GM19035 (cell line): ENCODE measurements at regions not wholly inside any gene's neighbourhood (a gene's known extent, or its start where the extent isn't known, plus 50 kb on each side); places are given as distances from the start of the nearest gene placed in this dataset.

Source experiments
- ATAC-seq: cut with Tn5 transposase; IDR thresholded peaks from one replicate; pipeline ENCODE4 v1.9.1; 2021; ENCODE audit not compliant: unreplicated experiment

DNA sequence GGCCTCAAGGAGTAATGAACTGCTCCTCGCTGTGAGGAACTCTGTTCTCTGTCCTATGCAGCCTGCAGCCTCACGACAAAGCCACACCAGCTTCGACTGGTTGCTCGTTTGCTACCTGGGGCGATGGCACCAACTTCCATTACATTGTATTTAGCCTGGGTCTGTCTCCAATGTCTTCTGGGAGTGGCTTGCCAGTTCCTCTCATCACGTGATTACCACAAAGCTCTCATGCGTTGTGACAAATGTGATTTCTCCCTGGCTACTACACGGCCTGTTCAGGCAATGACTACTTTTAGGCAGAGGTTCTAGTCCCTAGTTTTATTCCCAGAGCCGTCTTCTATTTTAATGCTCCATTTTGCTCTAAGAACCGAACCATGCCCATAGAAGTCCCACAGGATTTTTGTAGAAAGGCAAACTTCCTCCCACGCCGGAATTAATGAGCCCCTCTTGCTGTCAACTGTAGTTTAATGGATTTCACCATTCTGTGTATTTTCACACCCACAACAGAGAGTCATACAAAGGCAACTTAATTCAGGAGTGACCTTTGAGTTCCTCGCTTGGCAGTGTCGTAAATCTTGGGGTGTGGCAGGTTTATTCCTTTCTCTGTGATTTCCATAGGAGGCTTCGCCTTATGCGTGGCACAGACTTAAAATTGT is 351.9 kb downstream of the EFNB2 start:
- ATAC-seq, result no peak

DNA sequence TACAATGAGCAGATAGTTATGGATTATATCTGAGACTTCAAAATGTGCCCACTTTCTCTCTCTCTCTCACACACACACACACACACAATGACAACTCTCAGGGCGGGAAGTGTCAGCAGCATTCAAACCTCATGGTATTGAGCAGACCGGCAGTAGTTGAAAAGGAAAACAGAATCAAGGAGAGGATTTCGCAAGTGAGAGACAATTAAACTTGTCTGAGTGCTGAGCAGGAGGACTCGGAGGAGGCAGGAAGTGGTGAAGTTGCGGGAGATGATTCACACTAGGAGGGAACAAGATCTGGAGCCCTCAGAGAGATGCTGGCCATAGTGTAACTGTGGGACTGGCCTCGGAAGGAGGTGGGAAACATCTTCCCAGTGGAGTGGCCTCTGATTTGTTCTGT is 353.1 kb downstream of the EFNB2 start:
- ATAC-seq, result no peak

DNA sequence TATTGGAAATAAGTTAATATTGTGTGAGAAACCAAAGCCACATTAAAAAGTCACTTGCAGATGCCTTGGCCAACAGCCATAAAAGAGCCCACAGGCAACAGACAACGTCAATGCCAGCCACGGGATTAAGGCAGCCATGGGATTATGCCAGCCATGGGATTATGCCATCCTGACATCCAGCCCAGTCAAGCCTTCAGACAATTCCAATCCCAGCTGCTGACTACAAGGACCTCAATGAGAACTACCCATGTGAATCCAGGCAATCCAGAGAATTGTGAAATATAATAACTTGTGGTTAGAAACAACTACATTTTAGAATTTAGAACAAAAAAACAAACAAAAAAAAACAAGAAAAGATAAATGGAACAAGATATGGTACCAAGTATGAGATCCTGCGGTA is 356.6 kb downstream of the EFNB2 start:
- ATAC-seq, result no peak

DNA sequence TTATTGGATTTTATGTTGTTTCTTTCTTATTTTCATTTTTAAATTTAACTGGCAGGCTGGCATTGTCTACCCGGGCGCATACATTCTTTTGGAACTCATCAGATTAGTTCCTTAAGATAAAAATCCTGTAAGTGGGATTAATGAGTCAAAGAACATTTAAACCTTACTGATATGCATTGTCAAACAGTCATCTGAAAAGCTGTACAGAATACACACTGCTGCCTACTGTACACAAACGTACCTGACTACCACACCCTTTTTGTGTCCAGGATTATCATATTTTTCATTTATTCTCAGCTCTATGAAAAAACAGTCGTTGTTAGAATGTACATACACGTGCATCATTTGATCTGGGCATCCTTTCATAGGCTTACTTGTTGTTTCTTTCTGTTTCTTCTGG is 358.3 kb downstream of the EFNB2 start:
- no peak for ATAC-seq

DNA sequence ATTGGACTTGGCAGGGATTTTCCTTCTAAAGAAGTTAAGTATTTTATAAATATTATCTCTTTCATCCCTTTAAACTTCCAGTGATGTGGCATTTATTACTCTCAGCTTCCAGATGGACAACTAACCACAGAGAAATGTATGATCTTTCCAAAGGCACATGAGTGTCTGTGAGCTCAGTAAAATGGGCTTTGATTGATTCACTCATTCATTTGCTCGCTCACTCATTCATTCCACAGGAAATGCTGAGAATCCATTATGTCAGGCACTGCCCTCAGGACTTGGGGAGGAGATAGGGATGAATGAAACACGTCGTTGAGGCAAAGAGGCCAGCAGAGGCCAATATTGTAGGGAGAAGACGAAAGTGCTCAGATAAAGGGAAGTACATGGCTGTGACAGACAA is 359.3 kb downstream of the EFNB2 start:
- no peak for ATAC-seq

DNA sequence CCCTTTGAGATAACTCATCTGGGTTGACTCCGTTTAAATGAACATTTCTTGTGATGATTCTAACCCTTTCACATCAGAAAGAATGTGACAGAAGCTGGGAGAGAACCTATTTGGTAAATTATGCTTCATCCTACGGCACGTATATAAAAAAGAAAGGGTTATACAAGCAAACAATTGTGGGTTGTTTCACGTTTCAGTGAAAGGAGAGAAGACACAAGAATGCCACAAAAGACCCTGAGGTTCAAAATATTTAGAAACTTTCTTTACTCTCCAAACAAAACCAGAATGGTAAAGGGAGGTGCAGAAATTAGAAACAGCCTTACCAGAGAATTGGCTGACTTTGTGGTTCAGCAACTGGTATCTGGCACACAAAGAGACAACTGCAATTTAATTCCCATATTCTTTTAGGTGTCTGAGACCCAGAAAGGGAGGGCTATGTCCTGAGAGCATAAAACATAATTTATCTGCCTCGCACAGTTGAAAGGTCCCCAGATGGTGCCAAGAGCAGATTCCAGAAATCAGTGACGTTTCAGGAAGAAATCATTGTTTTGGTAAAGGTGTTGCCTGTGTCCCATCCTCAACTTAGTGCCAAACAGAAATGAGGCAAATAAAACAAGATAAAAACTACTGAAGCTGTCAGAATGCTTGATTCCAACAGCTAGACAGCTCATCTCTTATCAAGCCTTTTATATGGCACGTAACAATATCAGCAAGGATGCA is 361.4 kb downstream of the EFNB2 start:
- no peak for ATAC-seq

DNA sequence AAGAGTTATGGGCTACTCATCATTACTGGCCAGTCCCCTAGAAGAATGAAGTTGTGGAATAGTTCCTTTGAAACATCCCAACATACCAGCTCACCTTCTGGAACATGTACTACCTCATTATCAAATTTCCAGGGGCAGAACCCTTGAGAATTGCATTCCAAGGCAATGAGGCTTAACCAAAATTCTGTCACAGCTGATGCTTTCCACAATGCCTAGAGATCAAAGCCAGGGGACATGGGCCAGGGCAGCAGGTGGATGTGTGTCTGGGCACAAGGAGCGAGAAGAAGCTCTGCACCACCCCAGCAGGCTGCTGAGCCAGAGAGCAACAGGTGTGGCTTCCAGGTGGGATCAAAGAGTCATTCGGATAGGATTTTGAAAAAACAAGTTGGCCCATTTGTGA is 362.1 kb downstream of the EFNB2 start:
- no peak for ATAC-seq

DNA sequence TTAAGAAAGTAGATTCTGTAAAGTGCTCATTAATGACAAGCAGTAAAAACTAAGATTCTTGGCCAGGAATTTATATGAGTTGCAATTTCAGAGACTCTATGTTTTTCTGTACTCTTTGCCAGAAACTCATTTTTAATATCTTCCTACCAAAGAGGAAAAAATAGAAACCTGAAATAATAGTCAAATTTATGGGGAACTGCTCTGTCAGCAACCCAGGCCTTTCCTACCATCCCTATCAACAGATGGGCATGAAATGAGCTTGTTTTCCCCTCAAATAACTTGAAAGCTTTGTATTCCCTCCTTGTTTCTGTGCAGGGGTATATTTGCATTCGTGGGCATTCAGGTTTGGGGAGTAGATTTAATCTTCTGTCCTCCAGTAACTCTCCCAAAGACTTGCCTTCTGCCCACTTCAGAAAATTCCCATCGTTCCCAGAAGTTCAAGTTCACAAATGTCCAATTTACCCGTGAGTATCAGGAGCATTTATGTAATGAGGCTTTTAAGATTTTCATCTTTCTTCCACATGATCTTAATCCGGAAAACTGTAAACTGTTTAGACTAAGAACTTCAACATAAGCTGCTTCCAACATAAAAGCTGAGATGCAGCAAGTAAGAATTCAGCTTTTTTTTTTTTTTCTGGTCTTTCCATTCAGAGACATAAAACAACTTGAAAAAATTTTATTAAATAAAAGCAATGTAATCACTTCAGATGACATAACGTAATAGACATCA is 363.1 kb downstream of the EFNB2 start:
- no peak for ATAC-seq

DNA sequence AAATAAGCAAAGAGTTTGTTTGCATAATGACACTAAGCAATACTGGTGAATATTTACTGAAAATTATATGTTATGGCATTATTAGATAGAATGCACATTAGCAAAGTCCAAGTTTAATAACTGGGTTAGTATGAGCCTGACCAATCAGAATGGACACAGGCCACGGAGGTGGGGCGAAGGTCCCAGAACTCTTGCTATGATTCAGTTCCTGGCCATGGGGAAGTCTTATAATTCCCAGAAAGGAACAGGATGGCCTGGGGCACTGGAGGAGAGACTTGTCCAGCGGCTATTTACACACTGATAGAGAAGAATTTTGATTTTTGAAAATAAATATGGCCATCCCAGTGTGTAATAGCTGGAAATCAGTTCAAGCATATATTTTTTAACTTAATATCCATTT is 372.0 kb downstream of the EFNB2 start:
- ATAC-seq, result no peak

DNA sequence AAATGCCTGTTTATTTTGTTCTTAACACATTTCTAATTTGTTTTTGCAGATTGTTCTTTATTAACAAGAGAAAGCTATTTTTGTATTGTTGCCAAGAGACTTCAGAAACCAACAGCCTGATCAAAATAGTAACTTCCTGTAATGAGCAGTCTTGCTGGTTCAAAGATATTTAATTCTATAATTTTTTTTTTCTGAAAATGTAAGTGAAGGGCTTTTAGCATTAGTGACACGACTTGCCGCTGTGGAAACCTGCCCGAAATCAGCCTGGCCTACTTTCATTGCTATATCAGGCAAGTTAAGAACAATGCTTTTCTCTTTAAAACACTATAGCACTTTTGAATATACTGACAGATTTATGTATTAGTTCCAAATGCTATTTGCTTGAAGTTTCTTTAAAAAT is 374.3 kb downstream of the EFNB2 start:
- no peak for ATAC-seq

DNA sequence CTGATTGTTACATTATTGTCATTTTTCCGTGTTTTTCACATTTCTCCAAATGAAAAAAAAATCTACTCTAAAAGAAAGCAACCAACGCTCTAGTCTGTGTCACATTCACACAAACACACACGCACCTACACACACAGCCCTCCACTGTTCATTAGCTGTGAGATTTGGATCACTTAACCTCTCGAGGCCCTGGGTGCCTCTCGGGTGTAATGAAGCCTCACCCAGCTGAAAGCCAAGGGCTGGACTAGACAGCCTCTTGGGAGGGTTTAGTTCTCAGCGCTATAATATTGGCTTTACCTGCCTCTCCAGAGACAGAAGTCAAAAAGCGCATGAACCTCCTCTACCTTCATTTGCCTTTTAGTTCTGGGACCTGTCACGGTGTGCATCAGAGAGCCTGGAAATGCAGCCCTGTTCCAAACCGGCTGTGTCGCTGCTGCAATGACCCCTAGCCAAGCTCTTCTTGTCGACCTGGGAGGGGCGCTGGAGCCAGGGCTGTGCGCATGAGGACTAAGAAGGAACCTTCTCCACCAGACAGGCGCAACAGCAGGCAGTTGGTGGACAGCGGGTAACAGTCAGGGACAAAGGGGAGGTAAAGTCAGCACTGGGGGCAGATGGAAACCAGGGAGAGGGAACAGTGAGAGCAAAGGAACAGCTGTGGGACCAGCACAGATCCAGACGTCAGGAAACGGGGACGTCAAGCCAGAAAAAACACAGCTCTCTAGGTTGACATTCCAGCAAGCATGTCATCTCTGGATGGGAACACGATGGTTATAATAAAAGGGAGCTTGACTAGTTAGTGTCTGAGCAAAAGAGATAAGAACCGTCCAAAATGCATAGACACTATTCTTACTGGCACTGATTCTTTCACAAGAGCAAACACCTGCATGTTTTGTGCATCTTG is 375.9 kb downstream of the EFNB2 start:
- no peak for ATAC-seq

DNA sequence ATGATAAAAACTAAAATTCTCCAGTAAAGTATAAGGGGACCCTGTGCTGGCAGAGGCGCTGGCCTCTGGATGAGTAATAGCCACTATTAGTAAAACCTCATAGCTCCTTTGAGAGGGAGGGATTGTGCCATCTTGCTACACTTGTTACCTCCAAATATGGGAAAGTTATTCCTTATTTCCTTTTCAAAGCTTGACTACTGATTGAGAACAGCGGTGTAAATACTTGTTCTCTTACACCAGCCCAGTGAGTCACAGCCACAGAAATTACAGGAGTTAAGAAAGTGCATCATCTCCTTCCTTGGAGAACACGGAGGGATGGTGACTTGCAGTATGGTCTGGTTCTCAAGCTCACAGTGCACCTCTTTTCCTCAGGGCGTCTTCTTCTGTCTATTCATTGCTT is 379.0 kb downstream of the EFNB2 start:
- ATAC-seq, result no peak

DNA sequence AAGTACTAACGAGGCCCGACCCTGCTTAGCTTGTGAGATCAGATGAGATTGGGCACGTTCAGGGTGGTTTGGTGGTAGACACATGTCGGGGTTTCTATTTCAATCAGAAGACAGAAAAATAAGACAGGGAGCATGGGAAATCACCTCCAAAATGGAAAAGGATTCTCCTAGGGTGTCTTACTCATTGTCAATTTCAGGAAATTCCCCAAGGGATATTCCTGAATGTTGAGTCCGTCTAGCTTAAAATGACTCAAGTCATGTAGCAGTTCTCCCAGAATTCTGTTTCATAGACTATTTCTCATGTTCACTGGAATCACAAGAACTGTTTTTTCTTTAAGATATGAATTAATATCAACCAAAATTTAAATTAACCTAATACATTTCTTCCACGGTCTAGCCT is 380.1 kb downstream of the EFNB2 start:
- no peak for ATAC-seq

DNA sequence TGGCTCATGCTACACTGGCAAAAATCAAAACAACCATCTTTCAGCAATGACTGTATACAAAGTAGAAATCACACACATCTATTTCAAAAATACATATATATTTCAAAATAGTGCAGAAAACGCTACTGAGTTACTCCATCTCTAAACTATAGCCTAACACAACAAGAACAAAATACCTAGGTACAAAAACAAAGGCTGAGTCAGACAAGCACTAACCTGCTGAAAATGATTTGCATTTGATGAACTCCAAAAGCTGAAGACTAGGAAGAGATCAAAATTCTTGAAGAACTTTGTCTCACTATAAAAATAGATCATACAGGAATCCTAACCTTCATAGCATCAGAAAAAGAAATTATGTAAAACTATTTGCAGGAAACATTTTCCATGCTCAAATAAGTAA is 381.6 kb downstream of the EFNB2 start:
- ATAC-seq, result no peak

DNA sequence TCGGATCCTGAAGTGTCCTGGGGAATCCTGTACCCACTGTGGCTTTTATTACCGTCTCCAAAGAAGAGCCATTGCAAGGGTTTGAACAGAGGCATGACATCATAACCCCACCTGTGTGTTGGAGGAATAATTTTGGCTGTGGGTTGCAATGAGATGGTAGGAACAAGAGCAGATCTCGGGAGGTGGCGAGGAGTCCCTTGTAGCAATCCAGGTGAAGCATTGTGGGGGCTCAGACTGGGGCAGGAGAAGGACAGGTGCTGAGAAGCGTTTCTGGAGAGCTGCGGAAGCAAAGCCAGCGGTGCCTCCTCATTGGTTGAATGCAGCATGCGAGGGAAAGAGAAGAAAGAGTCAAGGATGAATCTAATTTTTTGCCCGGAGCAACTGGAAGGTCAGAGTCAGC is 382.4 kb downstream of the EFNB2 start:
- ATAC-seq, result no peak

DNA sequence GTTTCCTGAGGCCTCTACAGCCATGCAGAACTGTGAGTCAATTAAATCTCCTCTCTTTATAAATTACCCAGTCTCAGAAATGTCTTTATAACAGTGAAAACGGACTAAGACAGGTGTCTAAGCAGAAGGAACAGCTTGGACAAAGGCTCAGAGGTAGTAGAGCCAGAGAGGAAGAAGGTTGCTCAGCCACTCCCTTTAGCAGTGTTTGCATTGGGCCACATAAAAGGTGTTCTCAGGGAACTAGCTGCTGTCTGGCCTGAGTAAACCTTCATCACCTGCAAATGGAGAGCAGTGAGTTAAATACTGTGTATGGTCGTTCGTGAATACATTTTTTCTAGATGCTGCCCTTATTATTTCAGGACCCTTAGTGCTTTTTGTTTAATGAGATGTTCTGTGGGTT is 383.4 kb downstream of the EFNB2 start:
- ATAC-seq, result no peak

DNA sequence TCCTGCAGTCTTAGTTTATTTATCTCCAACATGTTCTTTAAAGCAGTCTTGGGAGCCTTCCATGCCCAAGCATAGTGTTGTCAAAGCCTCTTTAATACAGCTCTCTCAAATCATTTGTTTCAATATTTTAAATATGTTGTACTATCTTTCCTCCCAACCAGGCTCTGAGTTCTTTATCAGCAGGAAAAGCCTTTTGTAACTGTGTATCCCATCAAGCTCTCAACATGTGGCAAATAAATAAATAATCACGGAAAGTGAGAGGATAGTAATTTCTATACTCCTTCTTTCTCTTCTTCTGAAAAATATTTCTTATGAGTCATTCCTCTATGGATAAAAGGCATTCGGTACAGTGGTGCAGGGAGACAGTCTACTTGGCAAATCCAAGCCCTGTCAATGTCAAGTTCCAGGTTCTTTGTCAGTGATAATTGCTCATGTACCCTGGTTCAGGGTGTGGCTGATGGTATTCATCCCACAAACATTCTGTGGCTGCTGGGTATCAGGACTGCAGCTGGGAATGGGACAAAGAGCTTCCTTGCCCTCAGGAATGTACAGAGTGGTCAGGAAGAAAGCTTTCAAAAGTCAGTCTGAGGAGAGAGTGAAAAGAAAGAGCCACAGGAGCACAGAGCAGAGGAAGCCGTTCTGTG is 384.3 kb downstream of the EFNB2 start:
- no peak for ATAC-seq

DNA sequence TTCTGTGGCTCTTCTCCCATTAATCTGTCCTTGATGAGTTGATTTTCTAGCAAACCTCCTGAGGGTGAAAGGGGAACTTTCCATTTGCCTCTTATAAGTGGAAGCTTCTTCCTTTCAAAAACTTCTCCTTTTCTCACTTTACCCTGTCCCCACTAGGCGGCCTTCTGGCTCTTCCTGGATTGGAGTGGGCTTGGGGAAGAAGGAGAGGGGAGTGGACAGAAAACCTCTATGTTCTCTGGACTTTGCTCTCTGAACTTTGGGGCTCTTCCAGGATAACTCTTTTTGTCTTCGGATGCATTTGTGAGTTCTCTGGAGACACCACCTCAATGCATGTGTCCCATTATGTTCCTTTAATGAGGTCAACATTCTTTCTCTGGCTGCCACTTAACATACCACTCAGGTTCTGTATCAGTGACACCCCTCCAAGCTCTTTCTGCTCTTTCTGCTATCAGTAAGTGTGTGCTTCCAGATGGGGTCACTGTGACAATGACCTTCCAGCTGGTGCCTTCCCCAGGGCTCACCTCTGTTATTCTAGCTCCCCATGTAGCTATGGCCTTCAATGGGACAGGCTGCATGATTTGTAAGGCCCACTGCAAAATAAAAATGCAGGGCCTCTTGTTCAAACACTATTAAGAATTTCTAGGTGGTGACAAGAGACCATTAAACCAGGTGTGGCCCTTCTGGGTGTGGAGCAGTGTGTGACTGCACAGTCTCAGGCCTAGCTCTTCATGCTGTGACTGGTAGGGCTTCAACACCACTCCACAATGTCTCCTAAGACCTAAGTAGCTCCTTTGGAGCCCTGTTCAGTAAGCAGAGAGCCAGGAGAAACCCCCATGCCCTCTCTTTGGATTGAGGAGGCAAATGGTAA is 389.2 kb downstream of the EFNB2 start:
- ATAC-seq, result no peak

DNA sequence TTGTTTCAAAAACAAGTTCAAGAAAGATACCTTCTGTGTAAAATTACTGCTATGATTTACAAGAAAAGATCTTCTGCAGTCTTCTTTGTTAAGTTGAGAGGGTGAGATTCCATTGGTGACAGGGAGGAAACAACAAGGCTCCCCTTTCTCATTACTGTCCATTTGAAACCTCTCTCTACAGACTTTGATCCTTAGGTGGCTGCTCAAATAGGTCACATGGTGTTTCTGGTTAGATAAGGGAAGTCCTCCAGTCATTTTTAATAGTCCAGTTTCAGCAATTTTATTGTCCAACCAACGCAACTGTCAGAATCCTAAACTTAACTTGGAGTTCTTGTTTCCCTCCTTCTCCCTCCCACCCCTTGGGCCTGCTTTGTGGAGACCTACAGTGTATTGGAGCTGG is 390.4 kb downstream of the EFNB2 start:
- no peak for ATAC-seq
